NB4 (cell line): ENCODE measurements at regions not wholly inside any gene's neighbourhood (a gene's known extent, or its start where the extent isn't known, plus 50 kb on each side); places are given as distances from the start of the nearest gene placed in this dataset.
A peak's percentile ranks its signal among the peaks of the same experiment; 100 is the strongest.

Source experiments
- DNase-seq: peaks from one replicate; pipeline ENCODE4 v3.0.0; 2010; ENCODE audit warnings: low read depth
- H3K4me3 ChIP-seq: one replicate; pipeline ENCODE4 v1.5.1; 2011; ENCODE audit warnings: mild to moderate bottlenecking, low read depth, low read length, moderate library complexity
- CTCF ChIP-seq: IDR thresholded peaks from one replicate; pipeline ENCODE4 v1.5.1; 2012; ENCODE audit warnings: low read depth, low read length
- MYC ChIP-seq: IDR thresholded peaks from 2 replicates; pipeline ENCODE4 v1.6.1; 2011; ENCODE audit warnings: low read depth, low read length
- POLR2A ChIP-seq: IDR thresholded peaks from 2 replicates; pipeline ENCODE4 v1.6.1; 2011; ENCODE audit warnings: mild to moderate bottlenecking; ENCODE audit not compliant: insufficient read length; ENCODE audit errors: extremely low read depth
- TF ChIP-seq, protein P1 (sequence below): IDR thresholded peaks from 2 replicates; pipeline ENCODE4 v1.6.1; 2011; ENCODE audit warnings: low read depth, low read length

GRCh38 chr5:33312571-33313549 lies 127.9 kb upstream of the TARS1 start:
- DNase-seq = no peak
- no peak overlapping the region for H3K4me3 ChIP-seq
- TF ChIP-seq, protein P1, sequence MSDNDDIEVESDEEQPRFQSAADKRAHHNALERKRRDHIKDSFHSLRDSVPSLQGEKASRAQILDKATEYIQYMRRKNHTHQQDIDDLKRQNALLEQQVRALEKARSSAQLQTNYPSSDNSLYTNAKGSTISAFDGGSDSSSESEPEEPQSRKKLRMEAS = no peak
- TF ChIP-seq CTCF (no peak), MYC (no peak), POLR2A (no peak)

- no peak overlapping the region for H3K4me3 ChIP-seq
- DNase-seq = no peak
- TF ChIP-seq POLR2A = no peak
- TF ChIP-seq MYC = no peak
- TF ChIP-seq CTCF = no peak
- TF ChIP-seq, protein P1 = no peak
Observed at GRCh38 chr5:33315189-33315588, 125.6 kb upstream of the TARS1 start.

- DNase-seq = no peak
- no peak for TF ChIP-seq MYC
- TF ChIP-seq CTCF = no peak
- no peak for TF ChIP-seq POLR2A
- TF ChIP-seq, protein P1 = no peak
Observed at GRCh38 chr5:33316773-33317172, 124.0 kb upstream of the TARS1 start.

GRCh38 chr5:33317271-33317670 lies 123.5 kb upstream of the TARS1 start:
- no peak overlapping the region for H3K4me3 ChIP-seq
- TF ChIP-seq, protein P1 = no peak
- TF ChIP-seq MYC = no peak
- no peak for TF ChIP-seq POLR2A
- no peak for TF ChIP-seq CTCF
- DNase-seq = peak; percentile 5

More at GRCh38 chr5:33316773-33317172, 124.0 kb upstream of the TARS1 start:
- no peak overlapping the region for H3K4me3 ChIP-seq

DNA sequence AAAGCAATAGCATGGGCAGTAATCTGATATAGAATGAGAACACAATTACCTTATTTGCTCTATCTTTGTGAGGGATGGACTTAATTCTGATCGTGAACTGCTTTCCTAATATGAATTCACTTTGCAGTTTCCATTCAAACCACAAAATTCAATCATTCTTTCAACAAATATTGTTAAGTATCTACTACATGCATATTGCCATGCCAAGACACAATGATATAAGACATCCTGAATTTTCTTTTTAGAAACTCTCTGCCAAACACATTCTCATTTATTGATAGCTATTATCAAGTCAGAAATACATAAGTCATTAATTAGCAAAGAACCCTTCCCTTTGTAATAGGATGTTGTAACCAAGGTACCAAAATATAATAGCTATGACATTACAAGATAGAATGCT lies 121.6 kb upstream of the TARS1 start:
- no peak for DNase-seq
- no peak overlapping the region for H3K4me3 ChIP-seq
- TF ChIP-seq MYC (no peak), CTCF (no peak), POLR2A (no peak)
- TF ChIP-seq, protein P1 = no peak
